Stimulated activated CD8-positive, alpha-beta memory T cell treated with anti-CD3 and anti-CD28 coated beads, Interleukin-12 subunit alpha, Interleukin-12 subunit beta, amount 100 ng/mL, for 1 hour (primary cell): ENCODE measurements at regions not wholly inside any gene's neighbourhood (a gene's known extent, or its start where the extent isn't known, plus 50 kb on each side); places are given as distances from the start of the nearest gene placed in this dataset.
"Not testable (repeated sequence)": the region's sequence is repeated elsewhere in the genome, so short reads cannot be mapped to it uniquely, and the experiment has no call there.

ENCODE experiments used
- DNase-seq: peaks from one replicate; pipeline ENCODE4 v3.0.0-alpha.2; 2020; ENCODE audit warnings: low read depth

DNA sequence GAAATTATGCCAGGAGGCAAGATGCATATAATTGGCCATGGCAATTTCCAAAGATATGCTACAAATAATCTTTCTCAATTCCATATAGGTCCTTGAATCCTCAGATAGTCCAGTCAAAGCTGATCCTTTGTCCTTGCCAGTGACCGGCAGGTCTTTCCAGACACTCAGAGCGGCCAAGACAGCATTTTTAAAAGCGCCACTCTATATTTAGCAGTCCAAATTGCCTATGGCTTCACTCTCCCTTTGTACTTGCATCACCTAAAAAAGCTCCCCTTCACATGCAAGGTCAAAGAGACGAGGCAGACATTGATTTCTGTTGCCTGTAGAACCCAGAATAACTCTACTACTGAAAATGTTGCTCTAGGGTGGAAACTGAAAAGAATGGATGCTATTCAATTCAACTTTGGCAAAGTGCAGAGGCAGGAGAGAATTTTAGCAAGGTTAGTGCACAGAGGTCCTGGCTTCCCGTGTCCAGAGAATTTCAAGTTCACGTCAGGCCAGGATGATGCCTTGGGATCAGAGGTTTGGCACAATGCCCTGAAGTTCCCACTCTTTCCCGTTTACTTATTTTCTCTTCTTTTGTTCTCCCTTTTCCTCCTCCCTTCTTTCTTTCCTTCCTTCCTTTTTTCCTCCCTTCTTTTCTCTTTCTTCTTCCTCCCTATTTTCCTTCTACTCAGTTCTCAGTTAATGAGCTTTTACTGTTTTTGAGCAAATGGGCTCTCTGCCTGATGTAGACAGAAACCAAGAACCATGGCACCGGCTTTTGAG is 108.5 kb downstream of the KCNK1 start:
- DNase-seq = no peak

DNA sequence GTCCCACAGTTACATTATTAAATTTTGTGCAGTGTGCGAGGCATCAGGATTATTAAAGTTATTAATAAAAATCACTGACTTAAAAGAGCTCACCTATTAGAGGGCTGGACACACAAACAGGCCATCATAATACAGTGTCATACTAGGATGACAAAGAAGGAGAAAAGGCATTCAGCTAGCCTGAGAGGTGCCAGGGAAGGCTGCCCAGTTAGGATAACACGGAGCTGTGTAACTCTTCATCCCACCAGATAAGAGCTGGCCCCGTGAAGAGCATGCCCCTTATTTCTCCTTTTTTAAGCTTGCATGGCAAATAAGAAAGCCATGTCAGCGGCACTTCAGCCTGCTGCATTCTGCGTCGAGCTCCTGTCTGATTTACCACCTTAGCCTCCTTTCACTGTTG is 109.5 kb downstream of the KCNK1 start:
- DNase-seq = no peak

DNA sequence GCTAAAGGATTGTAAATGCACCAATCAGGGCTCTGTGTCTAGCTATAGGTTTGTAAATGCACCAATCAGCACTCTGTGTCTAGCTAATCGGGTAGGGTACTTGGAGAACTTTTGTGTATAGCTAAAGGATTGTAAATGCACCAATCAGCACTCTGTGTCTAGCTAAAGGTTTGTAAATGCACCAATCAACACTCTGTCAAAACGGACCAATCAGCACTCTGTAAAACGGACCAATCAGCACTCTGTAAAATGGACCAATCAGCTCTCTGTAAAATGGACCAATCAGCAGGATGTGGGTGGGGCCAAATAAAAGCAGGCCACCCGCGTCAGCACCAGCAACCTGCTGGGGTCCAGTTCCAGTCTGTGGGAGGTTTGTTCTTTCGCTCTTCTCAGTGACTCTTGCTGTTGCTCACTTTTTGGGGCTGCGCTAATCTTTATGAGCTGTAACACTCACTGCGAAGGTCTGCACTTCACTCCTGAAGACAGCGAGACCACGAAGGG is 110.3 kb downstream of the KCNK1 start:
- DNase-seq = not testable (repeated sequence)

DNA sequence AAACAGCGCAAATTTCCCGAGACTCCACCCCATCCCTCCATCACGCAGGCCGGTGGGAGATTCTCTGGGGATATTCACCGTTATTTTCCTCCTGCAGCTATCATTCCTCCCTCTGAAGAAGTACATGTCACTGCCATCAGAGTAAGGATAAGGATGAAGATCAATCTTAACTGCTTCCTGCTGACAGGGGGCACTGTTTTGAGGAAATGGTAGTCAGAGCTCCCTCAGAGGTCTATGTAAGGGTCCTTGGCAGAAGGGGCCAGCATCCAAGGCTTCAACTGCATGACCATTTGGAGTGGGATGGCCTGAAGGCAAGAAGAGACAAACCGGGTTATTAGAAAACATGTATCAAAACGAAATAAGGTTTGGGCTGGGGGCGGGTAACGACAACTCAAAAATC is 111.5 kb downstream of the KCNK1 start:
- no peak for DNase-seq

DNA sequence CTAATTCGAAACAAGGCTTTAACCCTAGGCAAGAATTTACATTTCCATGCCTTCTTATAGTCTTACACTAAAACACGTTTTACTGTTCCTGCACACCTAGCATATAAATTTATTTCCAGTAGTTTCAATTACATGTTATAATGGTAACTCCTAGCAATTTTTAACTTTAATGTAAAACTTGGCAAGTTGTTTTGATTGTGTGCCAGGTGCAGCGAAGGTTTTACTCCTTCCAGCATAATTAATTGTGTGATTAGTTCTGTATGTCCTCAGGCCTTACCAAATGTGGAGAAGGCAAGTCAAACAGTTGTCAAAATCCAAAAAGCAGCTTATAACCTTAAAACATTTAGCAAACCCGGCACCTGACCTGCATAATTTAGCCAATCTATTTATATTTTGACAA is 114.8 kb downstream of the KCNK1 start:
- no peak for DNase-seq

GRCh38 chr1:233730380-233730779 is 116.5 kb downstream of the KCNK1 start:
- DNase-seq = no peak

DNA sequence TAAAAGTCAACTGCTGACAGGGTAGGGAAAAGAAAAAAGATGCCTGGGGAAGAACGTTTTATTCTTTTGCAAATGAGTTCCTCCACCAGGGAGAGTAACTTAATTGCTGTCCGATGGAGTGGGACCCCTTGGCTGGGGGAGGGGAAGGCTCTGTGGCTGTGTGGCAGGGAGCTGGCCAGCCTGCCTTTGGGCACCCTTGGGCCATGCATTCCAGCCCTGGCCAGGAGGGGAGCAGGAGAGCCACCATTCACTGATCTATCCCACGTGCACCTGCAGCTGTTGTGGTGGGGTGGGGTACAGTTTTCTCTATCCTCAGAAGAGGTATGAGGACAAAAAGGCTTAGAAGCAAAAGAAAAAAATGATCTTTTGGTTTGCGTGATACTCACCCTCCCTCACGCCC is 116.9 kb downstream of the KCNK1 start:
- no peak for DNase-seq

DNA sequence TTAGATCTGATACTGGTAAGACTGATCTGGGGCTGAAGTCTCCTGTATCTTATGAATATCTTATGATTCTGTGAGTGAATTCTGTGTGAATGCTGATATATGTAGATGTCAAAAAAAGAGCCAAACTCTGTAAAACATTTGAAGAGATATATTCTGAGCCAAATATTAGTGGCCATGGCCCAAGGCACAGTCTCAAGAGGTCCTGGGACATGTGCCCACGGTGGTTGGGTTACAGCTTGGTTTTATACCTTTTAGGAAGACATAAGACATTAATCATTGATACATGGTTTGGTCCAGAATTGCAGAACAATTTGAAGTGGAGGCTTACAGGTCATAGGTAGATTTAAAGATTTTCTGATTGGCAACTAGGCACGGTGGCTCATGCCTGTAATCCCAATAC is 118.3 kb downstream of the KCNK1 start:
- no peak for DNase-seq

GRCh38 chr1:233734456-233734855 is 120.5 kb downstream of the KCNK1 start:
- no peak for DNase-seq

DNA sequence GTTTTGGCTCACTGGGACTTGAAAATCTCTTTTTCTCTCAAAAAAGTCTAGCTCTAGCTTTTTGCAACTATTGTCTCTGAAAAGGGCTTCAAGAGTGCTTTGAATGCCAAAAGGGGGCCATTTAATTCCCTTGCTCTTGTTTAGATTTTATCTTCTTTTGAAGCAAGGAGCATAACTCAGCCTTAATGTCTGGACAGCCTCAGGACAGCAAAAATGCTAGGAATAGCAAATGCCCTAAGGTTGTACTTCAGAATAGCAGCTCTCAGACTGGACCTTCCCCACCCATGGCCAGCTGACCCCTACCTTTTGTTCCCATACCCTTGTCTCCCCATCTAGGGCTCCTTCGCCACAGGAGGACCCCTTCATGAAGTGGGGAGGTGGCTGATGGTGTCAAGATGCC is 121.4 kb downstream of the KCNK1 start:
- DNase-seq = no peak

- no peak for DNase-seq
Measured at GRCh38 chr1:233735847-233736246, 121.9 kb downstream of the KCNK1 start.

GRCh38 chr1:233737341-233737740 is 123.4 kb downstream of the KCNK1 start:
- no peak for DNase-seq

- DNase-seq = no peak
Measured at GRCh38 chr1:233738396-233738795, 124.5 kb downstream of the KCNK1 start.

DNA sequence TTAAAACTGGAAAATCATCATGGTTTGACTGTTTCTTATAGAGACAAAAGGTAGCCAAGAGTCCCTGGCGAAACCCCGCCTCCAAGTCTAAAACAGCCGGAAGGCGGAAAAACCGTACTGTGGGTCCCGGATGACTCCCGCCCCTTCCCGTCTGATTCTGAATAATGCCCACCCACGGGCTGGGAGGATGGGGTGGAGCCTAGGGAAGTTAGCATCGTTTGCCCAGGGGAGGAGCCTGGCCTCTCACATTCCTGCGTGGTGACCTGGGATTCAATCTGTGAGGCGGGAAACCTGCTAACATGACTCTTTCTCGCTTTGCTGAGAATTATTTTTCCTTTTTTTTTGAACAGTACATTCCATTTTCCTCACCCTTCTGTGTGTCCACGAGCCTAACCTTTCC is 124.9 kb downstream of the KCNK1 start:
- DNase-seq = no peak

- no peak for DNase-seq
Measured at GRCh38 chr1:233744779-233745513, 131.0 kb downstream of the KCNK1 start.

- DNase-seq = no peak
Measured at GRCh38 chr1:233750139-233750538, 136.2 kb downstream of the KCNK1 start.

GRCh38 chr1:233759665-233760064 is 144.8 kb upstream of the SLC35F3 start:
- no peak for DNase-seq

DNA sequence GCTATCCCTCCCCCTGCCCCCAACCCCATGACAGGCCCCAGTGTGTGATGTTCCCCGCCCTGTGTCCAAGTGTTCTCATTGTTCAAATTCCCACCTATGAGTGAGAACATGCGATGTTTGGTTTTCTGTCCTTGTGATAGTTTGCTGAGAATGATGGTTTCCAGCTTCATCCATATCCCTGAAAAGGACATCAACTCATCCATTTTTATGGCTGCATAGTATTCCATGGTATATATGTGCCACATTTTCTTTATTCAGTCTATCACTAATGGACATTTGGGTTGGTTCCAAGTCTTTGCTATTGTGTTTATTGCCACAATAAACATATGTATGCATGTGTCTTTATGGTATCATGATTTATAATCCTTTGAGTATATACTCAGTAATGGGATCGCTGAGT is 140.2 kb upstream of the SLC35F3 start:
- DNase-seq = not testable (repeated sequence)

GRCh38 chr1:233777566-233777965 is 126.9 kb upstream of the SLC35F3 start:
- DNase-seq = no peak

DNA sequence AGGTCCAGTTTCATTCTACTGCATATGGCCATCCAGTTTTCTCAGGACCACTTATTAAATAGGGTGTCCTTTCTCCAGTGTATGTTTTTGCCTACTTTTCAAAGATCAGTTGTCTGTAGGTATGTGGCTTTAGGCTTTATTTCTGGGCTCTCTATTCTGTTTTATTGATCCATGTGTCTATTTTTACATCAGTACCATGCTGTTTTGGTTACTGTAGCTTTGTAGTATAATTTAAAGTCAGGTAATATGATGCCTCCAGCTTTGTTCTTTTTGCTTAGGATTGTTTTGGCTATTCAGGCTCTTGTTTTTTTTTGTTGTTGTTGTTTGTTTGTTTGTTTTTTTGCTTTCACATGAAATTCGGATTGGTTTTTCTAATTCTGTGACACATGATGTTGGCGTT is 124.4 kb upstream of the SLC35F3 start:
- DNase-seq = no peak

GRCh38 chr1:233782937-233783586 is 121.4 kb upstream of the SLC35F3 start:
- DNase-seq = no peak

DNA sequence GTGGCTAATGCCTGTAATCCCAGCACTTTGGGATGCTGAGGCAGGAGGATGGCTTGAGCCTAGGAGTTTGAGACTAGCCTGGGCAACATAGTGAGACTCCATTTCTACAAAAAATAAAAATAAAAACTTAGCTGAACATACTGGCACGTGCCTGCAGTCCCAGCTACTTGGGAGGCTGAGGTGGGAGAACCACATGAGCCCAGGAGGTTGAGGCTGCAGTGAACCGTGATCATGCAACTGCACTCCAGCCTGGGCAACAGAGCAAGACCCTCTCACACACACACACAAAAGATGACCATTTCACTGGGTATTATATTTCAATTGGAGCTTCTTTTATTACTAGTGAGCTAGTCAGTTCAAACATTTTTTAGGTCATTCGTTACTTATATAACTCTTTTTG is 116.9 kb upstream of the SLC35F3 start:
- DNase-seq = no peak

DNA sequence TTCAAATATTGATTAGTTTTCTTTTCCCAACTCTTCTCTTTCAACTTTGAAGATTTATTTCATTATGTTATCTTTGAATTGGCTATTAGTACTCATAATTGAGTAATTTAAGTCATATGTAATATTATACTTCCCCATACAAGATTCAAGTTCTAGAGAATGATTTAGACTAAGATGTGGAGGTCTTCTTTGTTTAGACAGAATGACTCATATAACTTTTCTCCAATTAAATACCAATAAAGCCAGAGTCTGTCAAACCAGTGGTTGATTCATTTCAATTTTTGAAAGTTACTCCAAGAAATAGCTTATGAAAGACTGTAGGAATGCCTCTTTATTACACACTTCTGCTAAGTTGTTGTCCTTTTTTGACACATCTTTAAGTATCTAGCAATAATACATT is 115.8 kb upstream of the SLC35F3 start:
- DNase-seq = no peak
